NCI-H345 (cell line): ENCODE measurements at regions not wholly inside any gene's neighbourhood (a gene's known extent, or its start where the extent isn't known, plus 50 kb on each side); places are given as distances from the start of the nearest gene placed in this dataset.

Source experiments
- DNase-seq: peaks from one replicate; lab custom pipeline; 2025; lab: John Stamatoyannopoulos, UW

DNA sequence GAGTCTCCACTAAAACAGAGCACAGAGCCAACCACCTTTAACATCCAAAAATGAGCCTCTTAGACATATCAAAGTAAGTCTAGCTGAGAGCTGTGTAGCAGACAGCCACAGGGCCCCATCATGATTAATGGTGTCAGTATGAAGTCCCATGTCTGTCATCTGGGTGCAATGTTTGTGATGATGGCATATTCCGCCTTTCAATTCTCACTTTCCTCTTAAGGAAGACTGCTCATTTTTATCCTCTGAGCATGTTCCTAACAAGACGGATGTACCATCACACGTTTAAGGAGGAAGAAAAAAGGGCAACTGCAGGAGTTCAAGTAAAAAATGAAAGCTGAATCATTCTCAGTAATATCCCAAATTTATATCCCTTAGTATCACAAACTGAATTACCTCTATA is 85.8 kb upstream of the KCNMB2 start:
- DNase-seq = no peak

GRCh38 chr3:178451799-178452198 is 84.4 kb upstream of the KCNMB2 start:
- no peak for DNase-seq

- no peak for DNase-seq
Observed at GRCh38 chr3:178454726-178455125, 81.5 kb upstream of the KCNMB2 start.

GRCh38 chr3:178455226-178455625 is 81.0 kb upstream of the KCNMB2 start:
- DNase-seq = no peak

DNA sequence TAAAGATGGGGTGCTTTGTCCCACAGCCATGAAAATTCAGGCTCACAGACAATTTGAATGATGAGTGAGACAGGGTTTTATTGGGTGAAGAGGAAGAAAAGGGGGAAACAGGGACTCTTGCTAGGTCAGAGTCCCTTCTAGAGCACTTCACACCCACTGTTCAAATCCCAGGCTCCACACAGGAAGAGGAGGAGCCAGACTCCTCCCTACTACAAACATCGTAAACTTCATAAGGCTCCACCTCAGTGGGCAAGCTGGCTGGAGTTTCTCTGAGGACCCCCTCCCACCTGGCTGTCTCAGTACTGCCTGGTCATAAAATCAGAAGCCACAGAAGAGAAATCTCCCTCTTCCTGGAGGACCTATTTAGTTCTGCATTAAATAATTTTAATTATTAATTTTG is 80.3 kb upstream of the KCNMB2 start:
- DNase-seq = no peak

- DNase-seq = no peak
Observed at GRCh38 chr3:178456621-178457285, 79.5 kb upstream of the KCNMB2 start.

- no peak for DNase-seq
Observed at GRCh38 chr3:178457511-178457910, 78.7 kb upstream of the KCNMB2 start.

DNA sequence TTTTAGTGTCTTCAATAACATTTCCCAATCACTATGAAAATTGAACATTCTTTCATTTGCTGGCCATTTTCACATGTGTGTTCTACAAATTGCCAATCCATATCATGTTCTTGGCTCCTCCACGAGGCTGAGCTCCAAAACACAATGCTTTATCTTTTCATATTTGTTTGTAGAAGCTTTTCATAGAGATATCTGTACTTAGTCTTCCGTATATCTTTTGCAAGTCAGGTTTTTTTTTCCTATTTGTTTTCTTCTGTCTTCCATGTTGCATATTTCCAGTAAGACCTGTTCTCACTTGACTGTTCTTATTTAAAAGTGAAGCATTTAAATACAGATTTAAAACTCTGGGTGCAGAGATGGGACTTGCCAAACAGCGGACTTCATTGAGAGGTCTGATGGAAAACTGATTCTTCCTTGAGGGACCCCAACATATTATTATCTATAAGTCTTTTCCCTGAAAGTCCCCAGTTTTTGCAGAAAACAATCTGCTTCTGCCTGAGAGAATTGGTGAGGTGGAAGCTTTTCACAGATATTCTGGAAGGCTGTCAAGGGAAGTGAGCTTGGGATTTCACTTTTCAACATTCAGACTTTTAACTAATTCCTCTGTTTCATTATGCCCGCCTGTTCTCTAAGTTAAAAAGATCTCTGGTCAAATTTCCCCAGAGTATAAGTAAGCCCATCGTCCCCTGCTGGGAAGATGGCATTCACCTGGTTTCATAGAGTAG is 77.8 kb upstream of the KCNMB2 start:
- DNase-seq = no peak

DNA sequence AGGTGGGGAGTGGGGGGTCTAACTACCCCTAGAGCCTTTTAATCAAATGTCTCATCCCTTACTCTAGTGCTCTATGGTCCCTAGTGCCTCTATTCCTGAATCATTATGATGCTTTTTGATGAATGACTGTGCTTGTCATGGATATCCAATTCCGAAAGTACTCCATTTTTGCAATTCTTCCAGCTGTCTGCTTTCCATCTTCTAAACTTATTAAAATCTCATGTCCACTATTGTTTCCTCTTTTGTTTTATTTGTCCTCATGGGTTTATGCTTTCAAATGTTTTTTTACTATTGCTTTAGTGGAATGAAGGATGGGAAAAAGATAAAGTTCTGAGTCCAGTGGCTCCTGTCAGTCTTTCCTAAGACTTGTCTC is 77.2 kb upstream of the KCNMB2 start:
- DNase-seq = no peak

- no peak for DNase-seq
Observed at GRCh38 chr3:178465260-178466180, 70.7 kb upstream of the KCNMB2 start.

GRCh38 chr3:178472941-178473340 is 63.3 kb upstream of the KCNMB2 start:
- DNase-seq = no peak

GRCh38 chr3:178474526-178474925 is 61.7 kb upstream of the KCNMB2 start:
- no peak for DNase-seq

- DNase-seq = no peak
Observed at GRCh38 chr3:178475062-178475461, 61.2 kb upstream of the KCNMB2 start.

- DNase-seq = no peak
Observed at GRCh38 chr3:178476886-178477285, 59.4 kb upstream of the KCNMB2 start.

- no peak for DNase-seq
Observed at GRCh38 chr3:178479446-178479845, 56.8 kb upstream of the KCNMB2 start.

DNA sequence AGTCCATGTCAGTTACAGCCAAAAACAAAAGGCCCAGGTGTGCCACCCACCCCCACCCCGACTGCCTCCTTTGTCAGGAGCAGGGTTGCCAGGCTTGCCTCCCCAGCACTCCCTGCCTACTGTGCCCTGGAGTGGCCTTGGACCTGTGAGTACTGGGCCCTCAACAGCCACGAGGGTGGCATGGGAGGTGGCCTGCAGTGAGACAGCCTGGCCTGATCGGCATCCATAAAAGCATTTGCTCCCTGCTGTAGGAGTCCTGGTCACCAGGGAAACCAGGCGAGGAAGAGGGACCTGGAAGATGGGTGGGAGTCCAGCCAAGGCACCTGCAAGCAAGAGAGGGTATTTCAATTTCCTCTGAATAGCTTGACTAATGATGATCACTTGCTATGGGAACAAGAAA is 56.4 kb upstream of the KCNMB2 start:
- no peak for DNase-seq

DNA sequence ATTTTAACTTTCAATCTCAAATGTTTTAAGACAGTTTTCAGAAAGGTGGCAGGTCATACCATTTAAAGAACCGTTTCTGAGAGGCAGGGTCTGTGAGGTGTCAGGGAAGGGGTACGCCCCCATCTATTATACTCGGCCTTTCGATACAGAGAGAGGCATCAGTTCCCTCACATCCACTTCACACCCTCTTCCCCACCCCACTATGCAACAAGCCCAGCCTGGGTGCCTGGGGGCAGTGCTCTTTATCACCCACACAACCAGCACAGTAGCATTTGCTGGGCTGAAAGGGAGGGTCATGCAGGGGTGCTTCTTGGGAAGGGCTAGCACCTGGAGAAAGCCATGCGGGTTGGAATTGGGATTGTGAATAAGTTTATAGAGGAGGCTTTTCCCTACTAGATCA is 56.0 kb upstream of the KCNMB2 start:
- DNase-seq = no peak

- DNase-seq = no peak
Observed at GRCh38 chr3:178480795-178481194, 55.4 kb upstream of the KCNMB2 start.

DNA sequence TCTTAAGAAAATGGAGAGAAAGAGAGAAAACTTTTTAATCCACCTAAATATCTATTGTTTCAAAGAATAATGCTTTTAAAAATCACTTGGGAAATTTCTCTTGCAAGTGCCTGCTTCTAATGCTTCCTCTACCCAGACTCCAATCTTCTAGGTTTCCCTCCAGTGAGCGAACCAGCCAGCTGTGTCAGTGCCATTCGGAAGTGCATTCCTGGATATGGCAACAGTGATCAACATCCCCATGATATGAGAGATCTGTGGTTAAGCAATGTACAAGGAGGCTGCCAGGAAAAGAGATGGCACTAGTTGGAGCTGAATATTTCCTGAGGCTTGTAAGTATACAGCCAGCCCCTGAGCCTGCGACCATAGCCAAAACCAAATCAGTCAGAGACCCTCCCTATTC is 53.3 kb upstream of the KCNMB2 start:
- DNase-seq = no peak

DNA sequence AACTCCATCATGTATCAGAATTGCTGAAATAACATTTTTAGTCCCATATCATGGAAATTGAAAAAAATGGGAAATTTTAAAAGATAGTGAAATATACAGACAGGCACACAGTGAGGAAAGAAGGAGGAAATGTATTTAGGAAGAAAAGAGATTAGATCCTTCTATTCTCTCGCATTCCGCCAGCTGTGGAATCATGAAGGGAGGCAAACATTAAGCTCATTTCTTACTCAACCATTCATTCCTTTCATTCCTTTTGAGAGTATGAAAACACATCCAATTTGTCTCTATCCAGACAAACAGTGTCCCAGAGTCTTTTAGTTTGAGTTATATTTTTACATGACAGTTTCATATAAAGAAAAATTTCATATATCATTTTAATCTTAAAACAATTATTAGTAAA is 52.5 kb upstream of the KCNMB2 start:
- DNase-seq = no peak

GRCh38 chr3:178485756-178486155 is 50.5 kb upstream of the KCNMB2 start:
- no peak for DNase-seq
